Heart right ventricle (tissue), 16 donors: ENCODE measurements at regions not wholly inside any gene's neighbourhood (a gene's known extent, or its start where the extent isn't known, plus 50 kb on each side); places are given as distances from the start of the nearest gene placed in this dataset.

Experiments used
- ATAC-seq, 8 donors: fragments of 200-7000 bp; cut with Tn5 transposase; one replicate each; pipeline ENCODE4 v1.9.1; 2020; ENCODE audit warnings: mild to moderate bottlenecking in 8 of 8, moderate library complexity in 8 of 8, moderate number of reproducible peaks in 1 of 8
- DNase-seq, 2 donors: peaks; one replicate each; pipeline ENCODE4 v3.0.0-alpha.2; 2020
- H3K27ac ChIP-seq, 10 donors: fragments of 200-600 bp; sonication (generic) in 2 of 10; one replicate each; pipeline versions ENCODE4 v1.5.0 to v1.8.0; 2020 to 2022; ENCODE audit warnings: mild to moderate bottlenecking in 3 of 10
- H3K27me3 ChIP-seq, 7 donors: fragments of 200-600 bp; one replicate each; pipeline ENCODE4 v1.8.0; 2021 to 2022; ENCODE audit warnings: mild to moderate bottlenecking in 2 of 7
- H3K36me3 ChIP-seq, 9 donors: fragments of 200-600 bp; sonication (generic) in 1 of 9; one replicate each; pipeline versions ENCODE4 v1.5.0 to v1.8.0; 2020 to 2022; ENCODE audit warnings: mild to moderate bottlenecking in 2 of 9
- H3K4me1 ChIP-seq, 9 donors: fragments of 200-600 bp; sonication (generic) in 1 of 9; one replicate each; pipeline versions ENCODE4 v1.5.0 to v1.8.0; 2020 to 2022; ENCODE audit warnings: mild to moderate bottlenecking in 4 of 9
- H3K4me3 ChIP-seq, 10 donors: fragments of 200-600 bp; sonication (generic) in 2 of 10; one replicate each; pipeline versions ENCODE4 v1.5.0 to v1.8.0; 2020 to 2022; ENCODE audit warnings: mild to moderate bottlenecking in 7 of 10, moderate library complexity in 2 of 10
- H3K9me3 ChIP-seq, 11 donors: fragments of 200-600 bp in 10 of 11; sonication (generic) in 2 of 11; one replicate each; pipeline versions ENCODE4 v1.5.0 to v1.8.0; 2013 to 2022; ENCODE audit warnings: mild to moderate bottlenecking in 2 of 11, control low read depth in 1 of 11, moderate library complexity in 1 of 11
- WGBS, 2 donors: extraction: QIAGEN DNeasy Blood & Tissue Kit; methylation state at CpG; one replicate each; pipeline ENCODE4 v1.1.7; 2013; ENCODE audit warnings: inconsistent platforms in 1 of 2; 5-methylcytosine and 5-hydroxymethylcytosine counted together
- intact Hi-C, 10 donors: fragments of 100-400 bp; cut with DNase I; formaldehyde crosslinking; loops; one replicate each; pipeline versions ENCODE4 v1.11.1 to v1.14.2; 2022
- TF ChIP-seq, protein P1 (sequence below), 9 donors: fragments of 200-600 bp; sonication (generic) in 2 of 9; IDR thresholded peaks; one replicate each; pipeline versions ENCODE4 v1.5.0 to v1.8.0; 2021 to 2022; ENCODE audit warnings: antibody characterized with exemption in 9 of 9, mild to moderate bottlenecking in 5 of 9, moderate library complexity in 1 of 9
- donor health status: Arrhythmogenic right ventricular cardiomyopathy.
- donor health status: ischemic (EF 13 %, LVEDD 7.1; RV severe dilation, severe dysfunction).
- donor health status: healthy with polysubstance abuse.
- donor health status: DM: no; HTN: yes; CAD: no.
- donor health status: DM: no; HTN: no; CAD: no.
- donor health status: ischemic (EF 25% LVEDD 6.9; RV normal size, moderate dysfunction).
- donor health status: ischemic (EF 25% LVEDD 5.7; RV mildly dilated, moderate dysfunction).
- donor health status: healthy.
- donor health status: DM: yes; HTN: yes; CAD: no.
- donor health status: Ischemic cardiomyopathy.
- donor health status: ischemic (EF 35%, LVEDD 5.7; RV mildly dilated, moderate dysfunction).
- donor health status: nonischemic (EF 11% LVEDD 7.7; RV severe dilation, severe dysfunction).
- donor health status: DM: yes; HTN: yes; CAD: no.
- donor health status: PGD.
- donor health status: ischemic (EF 29% LVEDD 5.4; RV normal size, mild dysfunction).
- donor health status: nonischemic (EF 23%, LVEDD 6.1; RV moderate dilation, normal function).

DNA sequence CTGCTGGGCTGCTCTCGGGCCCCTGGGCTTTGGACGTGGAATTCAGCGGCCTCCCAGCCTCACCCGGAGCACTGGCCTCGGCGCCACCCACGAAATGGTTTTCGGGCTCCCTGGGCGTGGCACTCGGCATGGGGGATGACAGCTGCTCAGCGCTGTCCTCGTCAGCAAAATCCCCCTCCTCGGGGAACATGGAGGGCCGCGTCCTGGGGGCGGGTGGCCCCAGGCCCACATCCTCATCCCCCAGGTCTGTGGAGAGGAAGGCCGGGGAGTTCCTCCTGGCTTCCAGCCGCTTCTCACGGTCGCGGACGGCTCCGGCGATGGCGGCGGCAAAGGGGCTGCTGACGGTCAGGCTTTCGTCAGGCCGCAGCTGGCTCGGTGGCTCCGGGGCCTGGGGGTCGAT lies 88.4 kb downstream of the CTTN start:
- no peak for DNase-seq
- no peak for ATAC-seq
- H3K27me3 ChIP-seq = no peaks in the 10 kb centered on the region
- peaks cover 0 to 18% (median 4%) of the 10 kb centered on the region in 11 donors for H3K9me3 ChIP-seq
- TF ChIP-seq, protein P1, sequence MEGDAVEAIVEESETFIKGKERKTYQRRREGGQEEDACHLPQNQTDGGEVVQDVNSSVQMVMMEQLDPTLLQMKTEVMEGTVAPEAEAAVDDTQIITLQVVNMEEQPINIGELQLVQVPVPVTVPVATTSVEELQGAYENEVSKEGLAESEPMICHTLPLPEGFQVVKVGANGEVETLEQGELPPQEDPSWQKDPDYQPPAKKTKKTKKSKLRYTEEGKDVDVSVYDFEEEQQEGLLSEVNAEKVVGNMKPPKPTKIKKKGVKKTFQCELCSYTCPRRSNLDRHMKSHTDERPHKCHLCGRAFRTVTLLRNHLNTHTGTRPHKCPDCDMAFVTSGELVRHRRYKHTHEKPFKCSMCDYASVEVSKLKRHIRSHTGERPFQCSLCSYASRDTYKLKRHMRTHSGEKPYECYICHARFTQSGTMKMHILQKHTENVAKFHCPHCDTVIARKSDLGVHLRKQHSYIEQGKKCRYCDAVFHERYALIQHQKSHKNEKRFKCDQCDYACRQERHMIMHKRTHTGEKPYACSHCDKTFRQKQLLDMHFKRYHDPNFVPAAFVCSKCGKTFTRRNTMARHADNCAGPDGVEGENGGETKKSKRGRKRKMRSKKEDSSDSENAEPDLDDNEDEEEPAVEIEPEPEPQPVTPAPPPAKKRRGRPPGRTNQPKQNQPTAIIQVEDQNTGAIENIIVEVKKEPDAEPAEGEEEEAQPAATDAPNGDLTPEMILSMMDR (IDR thresholded peaks at IDR 0.05) = no peak
- H3K4me3 ChIP-seq = no peak overlapping the region
- H3K27ac ChIP-seq = no peak overlapping the region
- no peaks in the 10 kb centered on the region for H3K36me3 ChIP-seq
- intact Hi-C loops = no loop called here
- H3K4me1 ChIP-seq = peaks cover 0 to 14% (median 3%) of the 10 kb centered on the region in 9 donors
- 94 to 96% methylated on average over 32 of the region's 32 CpGs for WGBS, 2 donors

DNA sequence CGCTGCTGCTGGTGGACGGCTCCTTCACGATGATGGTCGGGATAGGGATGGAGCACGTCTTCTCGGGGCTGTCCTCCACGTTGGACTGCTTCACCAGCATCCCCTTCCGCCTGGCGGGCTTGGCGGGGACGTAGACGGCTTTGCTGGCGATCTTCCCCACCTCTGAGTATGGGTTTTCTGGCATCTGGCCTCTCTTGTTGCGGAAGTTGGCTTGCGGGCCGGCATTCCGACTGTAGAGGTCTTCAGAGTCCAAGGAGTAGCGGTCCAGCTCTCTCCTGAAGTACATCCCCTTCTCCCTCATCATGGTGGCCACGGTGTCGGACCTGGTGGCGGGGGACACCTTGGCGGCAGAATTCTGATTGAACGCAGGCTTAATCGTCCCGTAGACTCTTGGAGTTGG lies 88.8 kb downstream of the CTTN start:
- WGBS, 2 donors = 94% methylated on average over 25 of the region's 25 CpGs
- H3K36me3 ChIP-seq = no peaks in the 10 kb centered on the region
- H3K27me3 ChIP-seq = no peaks in the 10 kb centered on the region
- peaks cover 0 to 10% (median 0%) of the 10 kb centered on the region in 9 donors for H3K4me1 ChIP-seq
- H3K27ac ChIP-seq = no peak overlapping the region
- no peak overlapping the region for H3K4me3 ChIP-seq
- intact Hi-C loops = no loop called here
- TF ChIP-seq, protein P1 (IDR thresholded peaks at IDR 0.05) = no peak
- peaks cover 0 to 22% (median 4%) of the 10 kb centered on the region in 11 donors for H3K9me3 ChIP-seq
- no peak for DNase-seq
- ATAC-seq = no peak

DNA sequence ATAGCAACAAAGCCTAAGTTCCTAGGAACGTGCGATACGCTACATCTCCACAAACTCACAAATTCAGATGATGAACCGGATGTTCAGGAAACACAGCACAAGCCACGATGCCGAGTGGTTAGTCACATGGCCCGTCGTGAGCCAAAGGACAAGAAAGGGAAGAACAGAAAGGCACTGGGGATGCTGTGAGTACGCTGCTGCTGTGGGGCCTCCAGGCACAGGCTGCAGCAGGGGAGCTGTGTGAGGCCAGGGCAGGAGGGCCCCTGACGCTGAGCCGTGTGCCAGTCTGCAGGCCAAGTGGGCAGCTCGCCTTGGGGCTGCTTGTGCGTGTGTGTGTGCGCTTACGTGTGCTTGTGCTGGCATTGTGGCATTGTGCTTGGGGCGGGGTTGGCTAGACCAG lies 89.4 kb downstream of the CTTN start:
- DNase-seq = no peak
- intact Hi-C loops = no loop called here
- no peak overlapping the region for H3K27ac ChIP-seq
- WGBS, 2 donors = 84 to 90% methylated on average over 16 of the region's 16 CpGs
- H3K4me3 ChIP-seq = no peak overlapping the region
- peaks cover 0 to 4% (median 0%) of the 10 kb centered on the region in 9 donors for H3K4me1 ChIP-seq
- no peaks in the 10 kb centered on the region for H3K27me3 ChIP-seq
- no peaks in the 10 kb centered on the region for H3K36me3 ChIP-seq
- no peak for ATAC-seq
- H3K9me3 ChIP-seq = peaks cover 0 to 22% (median 4%) of the 10 kb centered on the region in 11 donors
- TF ChIP-seq, protein P1 (IDR thresholded peaks at IDR 0.05) = no peak

DNA sequence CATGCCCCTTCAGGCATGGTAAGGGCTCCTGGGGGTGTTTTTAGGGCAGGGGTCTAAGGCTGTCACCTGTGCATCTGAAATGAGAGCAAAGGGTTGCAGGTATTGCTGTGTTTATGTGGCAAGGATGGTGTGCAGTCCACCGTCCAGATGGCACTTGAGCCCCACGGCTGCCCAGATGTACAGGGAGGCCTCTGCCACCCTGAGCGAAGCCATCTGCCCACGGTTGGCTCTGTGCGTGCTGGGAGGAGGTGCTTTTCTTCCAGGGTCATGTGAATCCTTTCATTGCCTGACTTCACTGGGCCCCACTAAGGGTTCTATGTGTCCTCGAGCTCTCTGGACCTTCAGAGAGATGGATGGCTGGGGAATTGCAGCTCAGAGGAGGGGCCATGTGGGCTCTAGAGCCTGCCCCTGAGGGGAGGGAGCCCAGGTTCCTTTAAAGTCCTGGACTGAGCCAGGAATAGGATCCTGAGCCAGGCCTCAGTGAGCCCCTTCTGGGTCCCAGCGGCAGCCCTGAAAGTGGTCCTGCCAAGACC lies 89.9 kb downstream of the CTTN start:
- TF ChIP-seq, protein P1 (IDR thresholded peaks at IDR 0.05) = no peak
- Histone ChIP-seq H3K9me3 (peaks cover 0 to 22% (median 4%) of the 10 kb centered on the region in 11 donors), H3K4me3 (no peak overlapping the region), H3K27ac (no peak overlapping the region), H3K27me3 (no peaks in the 10 kb centered on the region), H3K36me3 (no peaks in the 10 kb centered on the region), H3K4me1 (no peaks in the 10 kb centered on the region)
- ATAC-seq = no peak
- 78 to 82% methylated on average over 7 of the region's 7 CpGs for WGBS, 2 donors
- intact Hi-C loops = no loop called here
- DNase-seq = no peak
